ENCODE measurements at regions not wholly inside any gene's neighbourhood (a gene's known extent, or its start where the extent isn't known, plus 50 kb on each side); places are given as distances from the start of the nearest gene placed in this dataset.

- TF ChIP-seq ZBTB49 (tag by site-specific recombination; IDR thresholded peaks at IDR 0.05; ENCODE audit: low read depth) (no peak), ZNF610 (tag by site-specific recombination; IDR thresholded peaks at IDR 0.05; ENCODE audit: borderline replicate concordance) (no peak), ZNF174 (tag by site-specific recombination; IDR thresholded peaks at IDR 0.05) (no peak), ZNF239 (tag by site-specific recombination; IDR thresholded peaks at IDR 0.05) (no peak), ZFP3 (tag by site-specific recombination; IDR thresholded peaks at IDR 0.05; ENCODE audit: low read depth) (no peak)
Observed at GRCh38 chr11:12321217-12321937, 56.0 kb upstream of the PARVA start.
